Endothelial cell of umbilical vein (primary cell): ENCODE measurements at regions not wholly inside any gene's neighbourhood (a gene's known extent, or its start where the extent isn't known, plus 50 kb on each side); places are given as distances from the start of the nearest gene placed in this dataset.

Experiments
- BruUV-seq: library from RNA; stranded (reverse); fragments of 400-500 nt; replicated peaks from 2 replicates; lab custom pipeline; 2021; lab: Mats Ljungman, UMichigan
- CTCF ChIA-PET: fragments of 300-600, 350-600 bp; sonication (Branson Sonifier 250); formaldehyde crosslinking; loops from one replicate; lab custom pipeline; 2021; ENCODE audit warnings: antibody characterized with exemption, inconsistent platforms; lab: Charles Lee
- POLR2A ChIA-PET: fragments of 300-600, 350-600 bp; sonication (Branson Sonifier 250); formaldehyde crosslinking; loops from one replicate; lab custom pipeline; 2021; ENCODE audit warnings: antibody characterized with exemption, inconsistent platforms; lab: Charles Lee
- DNase-seq: peaks from one replicate; pipeline ENCODE4 v3.0.0-alpha.2; 2011; ENCODE audit warnings: low read depth, low spot score
- FAIRE-seq: peaks from 2 replicates; lab custom pipeline; 2011; peaks lifted over from hg19 to GRCh38; lab: Jason Lieb, UNC
- H2AFZ ChIP-seq: 2 replicates; pipeline ENCODE4 v1.6.0; 2012; ENCODE audit warnings: low read depth, low read length, control low read depth, inconsistent platforms
- H3K27ac ChIP-seq: 2 replicates; pipeline ENCODE4 v1.5.1; 2011; ENCODE audit warnings: low read depth, mild to moderate bottlenecking, control low read depth, low read length, moderate library complexity; ENCODE audit not compliant: insufficient read depth
- H3K27me3 ChIP-seq, 2 experiments: 2 replicates each; pipeline versions ENCODE4 v1.6.0 to v1.6.1; 2011; ENCODE audit warnings: low read length in 2 of 2, mixed read lengths in 1 of 2; ENCODE audit not compliant: control insufficient read depth in 2 of 2, insufficient read depth in 2 of 2
- H3K36me3 ChIP-seq, 2 experiments: 2 replicates in 1 of 2; 3 replicates in 1 of 2; pipeline ENCODE4 v1.5.1; 2011; ENCODE audit warnings: low read length in 2 of 2, mild to moderate bottlenecking in 1 of 2, moderate library complexity in 1 of 2; ENCODE audit not compliant: control insufficient read depth in 2 of 2, insufficient read depth in 2 of 2; ENCODE audit errors: extremely low read depth in 1 of 2
- H3K4me1 ChIP-seq: 3 replicates; pipeline ENCODE4 v1.5.1; 2011; ENCODE audit warnings: mild to moderate bottlenecking, low read length; ENCODE audit not compliant: control insufficient read depth, insufficient read depth; ENCODE audit errors: extremely low read depth
- H3K4me2 ChIP-seq: 2 replicates; pipeline ENCODE4 v1.6.1; 2011; ENCODE audit warnings: low read length, control low read depth, mixed read lengths; ENCODE audit not compliant: insufficient read depth
- H3K4me3 ChIP-seq, 3 experiments: fragments of 200-600 bp in 1 of 3; sonication (generic), shearing (Covaris generic) in 1 of 3; replicated peaks in 1 of 3; 2 replicates each; pipeline ENCODE4 v1.5.1; 2011 to 2016; ENCODE audit warnings: control low read depth in 3 of 3, low read length in 3 of 3, mild to moderate bottlenecking in 2 of 3, inconsistent platforms in 1 of 3, low read depth in 1 of 3, moderate library complexity in 1 of 3; ENCODE audit not compliant: insufficient read depth in 1 of 3
- H3K79me2 ChIP-seq: 2 replicates; pipeline ENCODE4 v1.6.0; 2012; ENCODE audit warnings: low read length, inconsistent platforms; ENCODE audit not compliant: control insufficient read depth, insufficient read depth
- H3K9ac ChIP-seq: replicated peaks from 2 replicates; pipeline ENCODE3; 2011; ENCODE audit warnings: low read length, control low read depth; ENCODE audit not compliant: insufficient read depth; ENCODE audit errors: extremely low read depth
- H3K9me1 ChIP-seq: replicated peaks from 3 replicates; pipeline ENCODE4 v1.6.0; 2011; ENCODE audit warnings: mild to moderate bottlenecking, low read length; ENCODE audit not compliant: control insufficient read depth, insufficient read depth; ENCODE audit errors: extremely low read depth
- H3K9me3 ChIP-seq: replicated peaks from 2 replicates; pipeline ENCODE4 v1.5.1; 2012; ENCODE audit warnings: low read length, inconsistent platforms; ENCODE audit not compliant: control insufficient read depth, insufficient read depth
- H4K20me1 ChIP-seq: replicated peaks from 2 replicates; pipeline ENCODE3; 2011; ENCODE audit warnings: mild to moderate bottlenecking, low read length; ENCODE audit not compliant: control insufficient read depth, insufficient read depth; ENCODE audit errors: extremely low read depth
- CTCF ChIP-seq, 2 donors: IDR thresholded peaks; 1 replicate in 1 of 2; 2 replicates in 1 of 2; pipeline ENCODE4 v1.5.1; 2011; ENCODE audit warnings: low read length in 2 of 2, mild to moderate bottlenecking in 2 of 2, moderate library complexity in 2 of 2, control low read depth in 1 of 2, inconsistent platforms in 1 of 2, low read depth in 1 of 2; ENCODE audit not compliant: insufficient read depth in 1 of 2; ENCODE audit errors: extremely low read depth in 1 of 2
- EZH2 ChIP-seq: IDR thresholded peaks from 2 replicates; pipeline ENCODE4 v1.6.1; 2012; ENCODE audit warnings: borderline replicate concordance, low read depth, mild to moderate bottlenecking, moderate library complexity, low read length, inconsistent platforms; ENCODE audit not compliant: severe bottlenecking
- FOS ChIP-seq: IDR thresholded peaks from 2 replicates; pipeline ENCODE4 v1.6.1; 2011; ENCODE audit warnings: mild to moderate bottlenecking, low read length, moderate library complexity, borderline replicate concordance; ENCODE audit not compliant: insufficient read depth
- GATA2 ChIP-seq: IDR thresholded peaks from 2 replicates; pipeline ENCODE4 v1.7.0; 2011; ENCODE audit warnings: low read depth, mild to moderate bottlenecking, moderate library complexity, mixed read lengths, low read length; ENCODE audit not compliant: insufficient read length, insufficient read depth
- JUN ChIP-seq: IDR thresholded peaks from 2 replicates; pipeline ENCODE4 v1.6.1; 2011; ENCODE audit warnings: borderline replicate concordance, low read depth; ENCODE audit not compliant: insufficient read length, insufficient read depth
- MAX ChIP-seq: IDR thresholded peaks from 2 replicates; pipeline ENCODE4 v1.6.1; 2011; ENCODE audit not compliant: insufficient read depth, insufficient read length
- MYC ChIP-seq: IDR thresholded peaks from one replicate; pipeline ENCODE4 v1.6.1; 2011; ENCODE audit warnings: mild to moderate bottlenecking, low read depth, low read length
- POLR2A ChIP-seq: IDR thresholded peaks from 2 replicates; pipeline ENCODE4 v1.6.1; 2012; ENCODE audit warnings: low read depth, mild to moderate bottlenecking, control low read depth, low read length
- POLR2AphosphoS5 ChIP-seq: IDR thresholded peaks from 2 replicates; pipeline ENCODE4 v1.6.1; 2012; ENCODE audit warnings: low read depth, mild to moderate bottlenecking, control low read depth, low read length, moderate library complexity; ENCODE audit not compliant: insufficient read depth
- dilution Hi-C: fragments of 300-500 bp; cut with MboI; formaldehyde crosslinking; loops from one replicate; pipeline ENCODE4 v1.15.0; 2019; ENCODE audit warnings: low sequenced_read_pairs; ENCODE audit not compliant: extremely low pct_ligation_motif_present
- intact Hi-C: fragments of 100-400 bp; cut with micrococcal nuclease; formaldehyde crosslinking; loops from one replicate; pipeline ENCODE4 v1.10.0; 2022

GRCh38 chr3:189042832-189043231 lies 128.9 kb upstream of the TPRG1 start:
- Histone ChIP-seq H3K4me3 (no peak overlapping the region), H3K27me3 (peaks cover 2 to 3% of the 10 kb centered on the region in 2 experiments), H4K20me1 (no peaks in the 10 kb centered on the region), H3K4me1 (no peaks in the 10 kb centered on the region), H3K9ac (no peak overlapping the region), H3K4me2 (no peak overlapping the region), H3K79me2 (no peaks in the 10 kb centered on the region), H3K9me1 (no peaks in the 10 kb centered on the region), H2AFZ (no peak overlapping the region), H3K36me3 (no peaks in the 10 kb centered on the region), H3K9me3 (no peaks in the 10 kb centered on the region), H3K27ac (no peak overlapping the region)
- ChIA-PET CTCF (interaction anchor here (0.7 to 5.1 kb wide), 5 partner anchors 10 to 1304 kb away, joined by 3 to 201 read pairs (median 10); no protein-coding TSS in a partner anchor), POLR2A (no interaction called here)
- intact Hi-C loops (loop anchor here (1.0 to 5.0 kb wide), 2 partner anchors 71 to 105 kb away; no protein-coding TSS in a partner anchor), dilution Hi-C loops (no loop called here)
- BruUV-seq = no TSS peak
- TF ChIP-seq MAX (no peak), FOS (no peak), CTCF (IDR thresholded peaks at IDR 0.05; ENCODE audit: extremely low read depth in 1 of 2, insufficient read depth in 1 of 2, low read depth in 1 of 2, low read length in 2 of 2) (no peak), EZH2 (no peak), GATA2 (no peak), MYC (no peak), JUN (no peak), POLR2AphosphoS5 (no peak), POLR2A (no peak)
- no peak for FAIRE-seq
- DNase-seq = no peak
